GM10248 (cell line): ENCODE measurements at regions not wholly inside any gene's neighbourhood (a gene's known extent, or its start where the extent isn't known, plus 50 kb on each side); places are given as distances from the start of the nearest gene placed in this dataset.
"Not testable (repeated sequence)": the region's sequence is repeated elsewhere in the genome, so short reads cannot be mapped to it uniquely, and the experiment has no call there.

ENCODE experiments used
- CTCF ChIA-PET: fragments of 300-600 bp; sonication (Branson Sonifier 250); formaldehyde crosslinking; extraction: SDS; loops from one replicate; lab custom pipeline; 2021; ENCODE audit warnings: antibody characterized with exemption; lab: Yijun Ruan, JAX
- POLR2A ChIA-PET: fragments of 350-650 bp; sonication (Branson Sonifier 250); formaldehyde crosslinking; extraction: SDS; loops from one replicate; lab custom pipeline; 2020; ENCODE audit warnings: antibody characterized with exemption; lab: Yijun Ruan, JAX
- DNase-seq: peaks from one replicate; pipeline ENCODE4 v3.0.0; 2012; ENCODE audit errors: extremely low spot score
- CTCF ChIP-seq: IDR thresholded peaks from 2 replicates; pipeline ENCODE4 v1.5.1; 2012; ENCODE audit warnings: mild to moderate bottlenecking, low read depth; ENCODE audit errors: extremely low read depth, missing control alignments, control extremely low read depth

GRCh38 chr13:24931450-24932251 is 164.3 kb upstream of the PABPC3 start:
- TF ChIP-seq CTCF: no peak
- no peak for DNase-seq
- CTCF ChIA-PET: no interaction called here
- POLR2A ChIA-PET: no interaction called here

GRCh38 chr13:24933106-24934023 is 162.6 kb upstream of the PABPC3 start:
- DNase-seq, POLR2A ChIA-PET: not testable (repeated sequence)
- CTCF ChIA-PET: interaction anchor here (1.4 kb wide), 1 partner anchor 24 kb away, joined by 4 read pairs; no protein-coding TSS in a partner anchor

- DNase-seq, CTCF ChIA-PET, POLR2A ChIA-PET: not testable (repeated sequence)
These were observed 161.9 kb upstream of the PABPC3 start for GRCh38 chr13:24934024-24934385.

- DNase-seq: no peak
- no peak for TF ChIP-seq CTCF
- ChIA-PET CTCF (no interaction called here), POLR2A (no interaction called here)
These were observed 157.0 kb upstream of the PABPC3 start for GRCh38 chr13:24938966-24939365.

GRCh38 chr13:24941023-24941713 is 154.8 kb upstream of the PABPC3 start:
- CTCF ChIA-PET, POLR2A ChIA-PET, DNase-seq: not testable (repeated sequence)

- POLR2A ChIA-PET: no interaction called here
- CTCF ChIA-PET: no interaction called here
- DNase-seq: no peak
- no peak for TF ChIP-seq CTCF
These were observed 152.8 kb upstream of the PABPC3 start for GRCh38 chr13:24943136-24943535.

- CTCF ChIA-PET, DNase-seq, POLR2A ChIA-PET: not testable (repeated sequence)
These were observed 151.9 kb upstream of the PABPC3 start for GRCh38 chr13:24944073-24944472.

GRCh38 chr13:24948977-24949376 is 147.0 kb upstream of the PABPC3 start:
- CTCF ChIA-PET, DNase-seq, POLR2A ChIA-PET: not testable (repeated sequence)

GRCh38 chr13:24950611-24951010 is 145.3 kb upstream of the PABPC3 start:
- DNase-seq, POLR2A ChIA-PET: not testable (repeated sequence)
- CTCF ChIA-PET: interaction anchor here (1.5 kb wide), 1 partner anchor 257 kb away, joined by 3 read pairs; no protein-coding TSS in a partner anchor

GRCh38 chr13:24967970-24968369 is 128.0 kb upstream of the PABPC3 start:
- CTCF ChIA-PET: interaction anchor here (1.1 to 1.9 kb wide), 7 partner anchors 27 to 285 kb away, joined by 4 to 8 read pairs (median 6); no protein-coding TSS in a partner anchor
- POLR2A ChIA-PET, DNase-seq: not testable (repeated sequence)

- DNase-seq, POLR2A ChIA-PET: not testable (repeated sequence)
- CTCF ChIA-PET: interaction anchor here (0.8 to 1.9 kb wide), 12 partner anchors 16 to 915 kb away, joined by 3 to 11 read pairs (median 4); no protein-coding TSS in a partner anchor
These were observed 127.5 kb upstream of the PABPC3 start for GRCh38 chr13:24968416-24968815.

GRCh38 chr13:24973102-24973501 is 122.8 kb upstream of the PABPC3 start:
- DNase-seq, CTCF ChIA-PET, POLR2A ChIA-PET: not testable (repeated sequence)

GRCh38 chr13:24981181-24981803 is 114.6 kb upstream of the PABPC3 start:
- DNase-seq, POLR2A ChIA-PET: not testable (repeated sequence)
- CTCF ChIA-PET: interaction anchor here (6.3 kb wide), 1 partner anchor 14 kb away, joined by 36 read pairs; no protein-coding TSS in a partner anchor
